HG03520 (cell line): ENCODE measurements at regions not wholly inside any gene's neighbourhood (a gene's known extent, or its start where the extent isn't known, plus 50 kb on each side); places are given as distances from the start of the nearest gene placed in this dataset.

Experiments used
- ATAC-seq: cut with Tn5 transposase; IDR thresholded peaks from one replicate; pipeline ENCODE4 v1.9.1; 2021; ENCODE audit warnings: mild to moderate bottlenecking, moderate library complexity; ENCODE audit not compliant: unreplicated experiment

- no peak for ATAC-seq
Measured at GRCh38 chr6:87815449-87815848, 113.4 kb upstream of the AKIRIN2 start.

- no peak for ATAC-seq
Measured at GRCh38 chr6:87808005-87808757, 106.1 kb upstream of the AKIRIN2 start.

- ATAC-seq: peak; percentile 80
Measured at GRCh38 chr6:87807475-87807874, 105.4 kb upstream of the AKIRIN2 start.

GRCh38 chr6:87806635-87807034 is 104.6 kb upstream of the AKIRIN2 start:
- ATAC-seq: no peak

GRCh38 chr6:87806099-87806498 is 104.1 kb upstream of the AKIRIN2 start:
- no peak for ATAC-seq

GRCh38 chr6:87803791-87804190 is 101.8 kb upstream of the AKIRIN2 start:
- no peak for ATAC-seq

GRCh38 chr6:87799651-87800050 is 97.6 kb upstream of the AKIRIN2 start:
- ATAC-seq: no peak

GRCh38 chr6:87798393-87799278 is 96.6 kb upstream of the AKIRIN2 start:
- no peak for ATAC-seq

- ATAC-seq: no peak
Measured at GRCh38 chr6:87794922-87795885, 93.2 kb upstream of the AKIRIN2 start.

GRCh38 chr6:87793315-87793714 is 91.3 kb upstream of the AKIRIN2 start:
- no peak for ATAC-seq

- ATAC-seq: no peak
Measured at GRCh38 chr6:87791982-87792381, 89.9 kb upstream of the AKIRIN2 start.

GRCh38 chr6:87791485-87791884 is 89.5 kb upstream of the AKIRIN2 start:
- ATAC-seq: no peak

- no peak for ATAC-seq
Measured at GRCh38 chr6:87791029-87791428, 89.0 kb upstream of the AKIRIN2 start.

GRCh38 chr6:87789900-87790290 is 87.9 kb upstream of the AKIRIN2 start:
- no peak for ATAC-seq

GRCh38 chr6:87789198-87789899 is 87.3 kb upstream of the AKIRIN2 start:
- no peak for ATAC-seq

- ATAC-seq: no peak
Measured at GRCh38 chr6:87788141-87788540, 86.1 kb upstream of the AKIRIN2 start.

GRCh38 chr6:87785229-87785862 is 83.3 kb upstream of the AKIRIN2 start:
- no peak for ATAC-seq

GRCh38 chr6:87784690-87785089 is 82.7 kb upstream of the AKIRIN2 start:
- ATAC-seq: no peak

- ATAC-seq: no peak
Measured at GRCh38 chr6:87784051-87784450, 82.0 kb upstream of the AKIRIN2 start.

- ATAC-seq: no peak
Measured at GRCh38 chr6:87779542-87779941, 77.5 kb upstream of the AKIRIN2 start.
